GM13977 (cell line): ENCODE measurements at regions not wholly inside any gene's neighbourhood (a gene's known extent, or its start where the extent isn't known, plus 50 kb on each side); places are given as distances from the start of the nearest gene placed in this dataset.

ENCODE experiments used
- DNase-seq: peaks from one replicate; pipeline ENCODE4 v3.0.0; 2012; ENCODE audit warnings: low spot score
- in situ Hi-C: fragments of 300-500 bp; cut with MboI; formaldehyde crosslinking; loops from one replicate; pipeline ENCODE4 v1.12.0; 2022; ENCODE audit warnings: low sequenced_read_pairs, low pct_unique_long_range_greater_than_20kb, mixed read lengths, inconsistent platforms; ENCODE audit not compliant: unreplicated experiment
- TF ChIP-seq, protein P1 (sequence below): IDR thresholded peaks from 2 replicates; pipeline ENCODE4 v1.5.1; 2012; ENCODE audit warnings: mild to moderate bottlenecking, control low read depth; ENCODE audit not compliant: insufficient read depth; ENCODE audit errors: extremely low read depth, missing control alignments

DNA sequence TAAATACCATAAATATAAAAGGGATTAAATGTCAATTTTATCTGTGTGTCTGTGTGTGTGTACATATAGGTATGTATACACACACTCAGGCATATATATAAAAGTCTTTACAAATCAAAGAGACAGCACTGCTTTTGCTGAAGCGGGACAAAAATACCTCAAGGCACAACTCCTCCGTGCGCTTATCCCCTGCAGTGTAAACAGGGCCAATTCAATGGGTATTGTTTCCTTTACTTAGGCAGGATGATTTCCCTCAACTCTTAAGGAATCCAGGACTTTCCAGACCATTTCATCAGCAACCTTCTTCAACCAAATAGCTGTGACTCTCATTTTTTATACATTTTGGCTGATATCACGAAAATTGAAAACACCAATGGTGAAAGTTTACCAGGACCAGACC lies 227.7 kb downstream of the CRPPA start:
- in situ Hi-C loops, result no loop called here
- TF ChIP-seq, protein P1, sequence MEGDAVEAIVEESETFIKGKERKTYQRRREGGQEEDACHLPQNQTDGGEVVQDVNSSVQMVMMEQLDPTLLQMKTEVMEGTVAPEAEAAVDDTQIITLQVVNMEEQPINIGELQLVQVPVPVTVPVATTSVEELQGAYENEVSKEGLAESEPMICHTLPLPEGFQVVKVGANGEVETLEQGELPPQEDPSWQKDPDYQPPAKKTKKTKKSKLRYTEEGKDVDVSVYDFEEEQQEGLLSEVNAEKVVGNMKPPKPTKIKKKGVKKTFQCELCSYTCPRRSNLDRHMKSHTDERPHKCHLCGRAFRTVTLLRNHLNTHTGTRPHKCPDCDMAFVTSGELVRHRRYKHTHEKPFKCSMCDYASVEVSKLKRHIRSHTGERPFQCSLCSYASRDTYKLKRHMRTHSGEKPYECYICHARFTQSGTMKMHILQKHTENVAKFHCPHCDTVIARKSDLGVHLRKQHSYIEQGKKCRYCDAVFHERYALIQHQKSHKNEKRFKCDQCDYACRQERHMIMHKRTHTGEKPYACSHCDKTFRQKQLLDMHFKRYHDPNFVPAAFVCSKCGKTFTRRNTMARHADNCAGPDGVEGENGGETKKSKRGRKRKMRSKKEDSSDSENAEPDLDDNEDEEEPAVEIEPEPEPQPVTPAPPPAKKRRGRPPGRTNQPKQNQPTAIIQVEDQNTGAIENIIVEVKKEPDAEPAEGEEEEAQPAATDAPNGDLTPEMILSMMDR, result no peak
- no peak for DNase-seq

DNA sequence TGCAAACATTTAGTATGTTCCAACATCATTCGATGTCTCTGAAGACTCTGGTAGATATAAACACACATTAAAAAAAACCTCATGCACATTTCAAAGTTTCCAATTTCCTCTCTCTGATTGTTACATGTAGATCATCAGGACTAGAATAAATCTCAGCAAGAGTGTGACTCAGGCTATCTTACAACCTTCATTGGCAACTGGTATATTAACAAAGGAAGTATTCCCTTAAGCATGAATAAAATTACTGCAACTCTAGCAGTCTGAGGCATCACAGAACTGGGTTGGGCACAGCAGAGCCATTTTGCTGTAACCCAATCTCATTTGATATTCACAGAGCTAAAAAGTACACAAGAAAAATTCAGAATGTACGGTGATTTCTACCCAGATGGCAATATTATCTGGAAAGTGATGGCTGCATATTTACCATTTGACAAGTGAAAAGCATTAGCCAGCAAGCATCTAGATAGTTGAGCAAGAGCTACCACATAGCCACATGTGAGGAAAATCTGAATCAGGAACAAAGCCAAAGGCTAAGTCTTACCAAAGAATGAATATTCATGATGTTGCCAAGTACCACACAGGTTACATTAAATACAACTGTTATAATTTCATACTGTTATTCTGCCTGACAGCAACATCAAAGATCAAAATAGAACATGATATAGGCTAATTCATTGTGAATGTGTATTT lies 232.2 kb downstream of the CRPPA start:
- TF ChIP-seq, protein P1, result no peak

DNA sequence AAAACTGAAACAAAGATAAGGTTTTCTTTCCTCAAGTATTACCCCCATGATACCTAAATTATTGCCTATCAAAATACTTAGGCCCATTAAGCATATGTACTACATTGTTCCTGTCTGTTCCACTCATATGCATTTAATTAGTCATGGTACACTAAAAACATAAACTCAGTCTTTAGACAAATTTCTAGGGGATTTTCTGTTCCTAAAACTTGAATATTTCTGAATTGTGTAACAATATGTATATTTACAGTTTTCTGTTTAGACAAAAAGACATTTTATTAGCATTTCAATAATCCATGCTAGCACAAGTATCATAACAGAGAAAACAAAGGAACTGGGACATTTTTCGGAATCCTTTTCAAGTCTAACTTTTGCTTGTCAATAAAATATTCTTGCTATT lies 234.2 kb downstream of the CRPPA start:
- no peak for DNase-seq
- in situ Hi-C loops, result no loop called here
- TF ChIP-seq, protein P1, result no peak

More for the DNA sequence above, 232.2 kb downstream of the CRPPA start:
- no peak for DNase-seq
- in situ Hi-C loops, result no loop called here

DNA sequence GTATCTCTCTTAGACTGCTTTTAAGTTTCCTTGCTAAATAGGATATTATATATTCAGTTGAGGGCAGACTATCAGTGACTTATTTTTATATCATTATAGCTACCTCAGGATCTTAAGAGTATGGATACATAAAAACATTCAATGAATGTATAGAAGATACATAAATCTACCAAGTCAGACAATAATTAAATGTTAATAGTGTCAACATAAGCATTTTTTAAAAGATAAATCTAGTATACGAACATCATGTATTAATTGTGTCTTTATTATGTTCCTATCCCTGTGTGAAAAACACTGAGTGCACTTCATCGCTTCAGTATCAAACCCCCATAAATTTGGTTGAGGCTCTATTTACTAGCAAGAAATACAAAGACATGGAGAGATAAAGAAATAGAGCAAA lies 242.8 kb downstream of the CRPPA start:
- TF ChIP-seq, protein P1, result no peak
- DNase-seq, result no peak
- in situ Hi-C loops, result no loop called here

DNA sequence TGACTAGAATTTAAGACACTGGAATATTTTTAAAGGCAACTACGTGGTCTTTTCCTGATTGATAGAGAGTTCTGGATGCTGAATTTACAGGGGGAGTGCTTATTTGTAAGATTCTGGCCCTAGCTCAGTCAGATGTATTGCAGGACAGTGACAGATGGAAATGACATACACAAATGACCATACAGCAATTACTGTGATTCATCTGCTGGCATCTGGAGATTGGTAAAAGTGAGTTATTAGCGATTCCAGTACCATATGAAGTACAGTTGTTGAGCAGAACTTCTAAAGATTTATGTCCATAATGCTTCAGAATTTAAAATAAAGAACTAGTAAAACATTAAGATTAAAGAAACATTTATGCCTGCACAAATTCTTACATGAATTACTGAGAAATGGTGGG lies 243.2 kb downstream of the CRPPA start:
- TF ChIP-seq, protein P1, result no peak
- in situ Hi-C loops, result no loop called here
- DNase-seq, result no peak

DNA sequence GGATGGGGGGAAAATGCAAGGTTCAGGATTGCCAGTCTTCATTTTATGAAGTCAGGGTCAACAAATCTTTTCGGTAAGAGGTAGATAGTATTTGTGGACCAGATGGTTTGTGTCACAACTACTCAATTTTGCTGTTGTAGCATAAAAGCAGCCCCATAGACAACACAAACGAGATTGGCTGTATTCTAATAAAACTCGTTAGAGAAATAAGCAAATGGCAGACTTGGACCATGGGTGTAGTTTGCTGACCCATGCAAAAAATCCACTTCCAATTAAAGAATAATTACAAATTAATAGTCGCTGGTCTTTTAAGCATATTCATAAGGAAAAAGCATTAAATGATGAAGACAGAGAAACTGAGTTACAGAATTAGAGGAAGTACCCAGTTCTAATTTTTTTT lies 247.1 kb downstream of the CRPPA start:
- TF ChIP-seq, protein P1, result no peak
- in situ Hi-C loops, result no loop called here
- no peak for DNase-seq

DNA sequence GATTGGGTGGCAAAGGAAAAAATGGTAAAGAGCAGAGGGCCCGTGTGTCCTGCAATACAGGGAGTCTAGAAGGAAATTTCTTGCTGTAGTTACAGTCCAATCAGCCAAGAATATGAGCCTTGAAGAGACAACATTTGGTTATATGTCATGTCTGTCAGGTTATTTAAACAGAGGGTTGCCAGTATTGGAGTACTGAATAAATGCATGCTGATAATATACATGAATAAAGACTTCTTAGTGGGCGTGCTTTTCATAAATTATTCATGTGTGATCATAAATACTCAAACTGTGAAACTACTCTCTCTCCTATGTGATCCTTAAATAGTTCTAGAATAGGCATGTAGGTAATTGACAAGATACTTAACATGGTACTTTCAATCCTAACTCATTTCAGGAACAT lies 249.0 kb downstream of the CRPPA start:
- TF ChIP-seq, protein P1, result no peak
- in situ Hi-C loops, result no loop called here
- DNase-seq, result no peak
